Spleen (tissue), 11 donors: ENCODE measurements at regions not wholly inside any gene's neighbourhood (a gene's known extent, or its start where the extent isn't known, plus 50 kb on each side); places are given as distances from the start of the nearest gene placed in this dataset.
A peak's percentile ranks its signal among the peaks of the same experiment; 100 is the strongest.

ENCODE experiments used
- DNase-seq: peaks from one replicate; pipeline ENCODE4 v3.0.0-alpha.2; 2020
- H3K27ac ChIP-seq, 8 donors: fragments of 200-600 bp; sonication (generic) in 7 of 8; 1 replicate in 4 of 8; 2 replicates in 4 of 8; pipeline versions ENCODE4 v1.5.0 to v1.8.0; 2016 to 2021; ENCODE audit warnings: inconsistent platforms in 4 of 8, mild to moderate bottlenecking in 4 of 8, moderate library complexity in 1 of 8
- H3K27me3 ChIP-seq, 7 donors: fragments of 200-600 bp; sonication (generic) in 6 of 7; replicated peaks in 1 of 7; 1 replicate in 4 of 7; 2 replicates in 3 of 7; pipeline versions ENCODE4 v1.5.0 to v1.8.0; 2016 to 2021; ENCODE audit warnings: inconsistent platforms in 3 of 7, mild to moderate bottlenecking in 1 of 7
- H3K36me3 ChIP-seq, 6 donors: fragments of 200-600 bp; sonication (generic) in 5 of 6; 1 replicate in 4 of 6; 2 replicates in 2 of 6; pipeline versions ENCODE4 v1.5.0 to v1.8.0; 2016 to 2021; ENCODE audit warnings: inconsistent platforms in 2 of 6
- H3K4me1 ChIP-seq, 6 donors: fragments of 200-600 bp; sonication (generic) in 5 of 6; 1 replicate in 3 of 6; 2 replicates in 3 of 6; pipeline versions ENCODE4 v1.5.0 to v1.8.0; 2016 to 2021; ENCODE audit warnings: inconsistent platforms in 3 of 6
- H3K4me3 ChIP-seq, 8 donors: fragments of 200-600 bp; sonication (generic) in 7 of 8; 1 replicate in 4 of 8; 2 replicates in 4 of 8; pipeline versions ENCODE4 v1.5.0 to v1.8.0; 2016 to 2021; ENCODE audit warnings: inconsistent platforms in 4 of 8, mild to moderate bottlenecking in 4 of 8, moderate library complexity in 2 of 8
- H3K9me3 ChIP-seq, 8 donors: fragments of 200-600 bp; sonication (generic) in 7 of 8; 1 replicate in 4 of 8; 2 replicates in 4 of 8; pipeline versions ENCODE4 v1.5.0 to v1.8.0; 2016 to 2021; ENCODE audit warnings: inconsistent platforms in 4 of 8
- CTCF ChIP-seq, 11 experiments: fragments of 200-600 bp in 7 of 11; fragments of 450-650 bp in 4 of 11; sonication (generic) in 4 of 11; IDR thresholded peaks in 8 of 11; conservative IDR thresholded peaks in 3 of 11; 1 replicate in 7 of 11; 2 replicates in 4 of 11; pipeline versions ENCODE4 v1.4.0 to v1.8.0; 2016 to 2021; ENCODE audit warnings: antibody characterized with exemption in 11 of 11, inconsistent platforms in 4 of 11, mild to moderate bottlenecking in 1 of 11
- POLR2A ChIP-seq, 3 donors: fragments of 450-650 bp; IDR thresholded peaks; one replicate each; pipeline ENCODE4 v1.5.1; 2017; ENCODE audit warnings: antibody characterized with exemption in 3 of 3, mild to moderate bottlenecking in 1 of 3
- POLR2AphosphoS5 ChIP-seq, 3 donors: sonication (generic); formaldehyde crosslinking; IDR thresholded peaks; one replicate each; pipeline ENCODE4 v1.5.1; 2017; ENCODE audit warnings: antibody characterized with exemption in 3 of 3
- WGBS, 5 donors: extraction: QIAGEN DNeasy Blood & Tissue Kit in 3 of 5; methylation state at CpG; one replicate each; pipeline versions ENCODE4 v1.1.5 to v1.1.7; 2013 to 2018; 5-methylcytosine and 5-hydroxymethylcytosine counted together
- intact Hi-C: fragments of 100-400 bp; cut with DNase I; formaldehyde crosslinking; loops from one replicate; pipeline ENCODE4 v1.15.0; 2023; ENCODE audit warnings: low total_unique reads
- donor health status: healthy with polysubstance abuse.
- donor health status: DM: no; HTN: no; CAD: no; lungs with moderate emphysema.
- donor health status: DM: no; HTN: no; CAD: no.
- donor health status: Bipolar disorder and iron deficiency.
- donor health status: healthy.
- donor health status: DM: no; HTN: no; CAD: no.
- donor health status: DM: yes; HTN: yes; CAD: no.

- H3K4me3 ChIP-seq = no peak overlapping the region
- no peak overlapping the region for H3K27ac ChIP-seq
- H3K27me3 ChIP-seq = no peaks in the 10 kb centered on the region
- no peaks in the 10 kb centered on the region for H3K36me3 ChIP-seq
- H3K9me3 ChIP-seq = peaks cover 0 to 20% (median 2%) of the 10 kb centered on the region in 8 donors
- DNase-seq = no peak
- no peak for TF ChIP-seq POLR2AphosphoS5 (IDR thresholded peaks at IDR 0.05)
- no peak for TF ChIP-seq CTCF (IDR thresholded peaks at IDR 0.05 in 8 of 11, conservative IDR thresholded peaks at IDR 0.05 in 3 of 11)
- TF ChIP-seq POLR2A (IDR thresholded peaks at IDR 0.05) = no peak
- no peaks in the 10 kb centered on the region for H3K4me1 ChIP-seq
- WGBS, 5 donors = 37 to 58% (median 50%) methylated on average over 4 of the region's 4 CpGs
- intact Hi-C loops = no loop called here
Measured at GRCh38 chrX:148372925-148373324, 127.5 kb upstream of the AFF2 start.

DNA sequence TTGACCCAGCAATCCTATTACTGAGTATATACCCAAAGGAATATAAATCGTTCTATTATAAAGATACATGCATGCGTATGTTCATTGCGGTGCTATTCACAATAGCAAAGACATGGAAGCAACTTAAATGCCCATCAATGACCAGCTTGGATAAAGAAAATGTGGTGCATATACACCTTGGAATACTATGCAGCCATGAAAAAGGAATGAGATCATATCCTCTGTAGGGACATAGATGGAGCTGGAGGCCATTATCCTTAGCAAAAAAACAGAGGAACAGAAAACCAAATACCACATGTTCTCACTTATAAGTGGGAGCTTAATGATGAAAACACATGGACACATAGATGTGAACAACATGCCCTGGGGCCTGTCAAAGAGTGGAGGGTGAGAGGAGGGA, 124.1 kb upstream of the AFF2 start:
- H3K4me3 ChIP-seq = no peak overlapping the region
- intact Hi-C loops = no loop called here
- H3K4me1 ChIP-seq = peaks cover 0 to 14% (median 9%) of the 10 kb centered on the region in 6 donors
- DNase-seq = no peak
- no peak for TF ChIP-seq CTCF (IDR thresholded peaks at IDR 0.05 in 8 of 11, conservative IDR thresholded peaks at IDR 0.05 in 3 of 11)
- no peak for TF ChIP-seq POLR2AphosphoS5 (IDR thresholded peaks at IDR 0.05)
- no peak for TF ChIP-seq POLR2A (IDR thresholded peaks at IDR 0.05)
- 91 to 98% (median 95%) methylated on average over 3 of the region's 3 CpGs for WGBS, 5 donors
- no peaks in the 10 kb centered on the region for H3K36me3 ChIP-seq
- H3K27me3 ChIP-seq = no peaks in the 10 kb centered on the region
- H3K27ac ChIP-seq = no peak overlapping the region
- H3K9me3 ChIP-seq = peaks cover 0 to 20% (median 2%) of the 10 kb centered on the region in 8 donors

DNA sequence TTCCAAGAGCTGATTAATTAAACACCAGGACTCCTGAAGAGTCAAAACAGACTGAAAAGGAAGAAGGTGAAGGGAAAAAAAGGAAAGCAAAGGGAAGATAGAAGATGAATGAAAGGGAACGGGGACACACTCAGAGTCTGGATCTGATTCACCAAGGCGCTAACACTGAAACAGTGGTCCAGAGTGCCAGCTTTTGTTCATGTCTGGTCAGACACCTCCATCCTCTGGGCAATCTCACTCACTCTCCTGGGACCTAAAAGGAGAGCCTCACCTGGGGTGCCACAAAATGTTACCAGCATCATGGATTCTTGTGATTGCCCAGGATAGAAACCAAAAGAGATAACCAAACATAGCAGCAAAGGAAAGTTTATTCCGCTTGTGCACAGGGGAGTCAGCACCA, 120.3 kb upstream of the AFF2 start:
- intact Hi-C loops = no loop called here
- no peak for TF ChIP-seq POLR2A (IDR thresholded peaks at IDR 0.05)
- no peak for TF ChIP-seq CTCF (IDR thresholded peaks at IDR 0.05 in 8 of 11, conservative IDR thresholded peaks at IDR 0.05 in 3 of 11)
- TF ChIP-seq POLR2AphosphoS5 (IDR thresholded peaks at IDR 0.05) = no peak
- Histone ChIP-seq H3K27ac (peak overlapping the region in 5 of 8 donors; percentile 2 to 87 (median 81)), H3K4me1 (peaks cover 0 to 21% (median 9%) of the 10 kb centered on the region in 6 donors), H3K36me3 (no peaks in the 10 kb centered on the region), H3K27me3 (no peaks in the 10 kb centered on the region), H3K4me3 (no peak overlapping the region), H3K9me3 (peaks cover 0 to 20% (median 2%) of the 10 kb centered on the region in 8 donors)
- 70 to 80% (median 75%) methylated on average over 2 to 3 of the region's 3 CpGs for WGBS, 5 donors
- no peak for DNase-seq

- peaks cover 0 to 12% (median 0%) of the 10 kb centered on the region in 8 donors for H3K9me3 ChIP-seq
- no peaks in the 10 kb centered on the region for H3K36me3 ChIP-seq
- no peaks in the 10 kb centered on the region for H3K27me3 ChIP-seq
- no peak for TF ChIP-seq POLR2A (IDR thresholded peaks at IDR 0.05)
- no peak for TF ChIP-seq CTCF (IDR thresholded peaks at IDR 0.05 in 8 of 11, conservative IDR thresholded peaks at IDR 0.05 in 3 of 11)
- TF ChIP-seq POLR2AphosphoS5 (IDR thresholded peaks at IDR 0.05) = no peak
- DNase-seq = no peak
- WGBS, 5 donors = 11 to 30% (median 14%) methylated on average over 9 of the region's 9 CpGs
- peak overlapping the region; percentile 30 to 87 (median 76) for H3K27ac ChIP-seq
- peak overlapping the region in 7 of 8 donors; percentile 1 to 60 (median 17) for H3K4me3 ChIP-seq
- intact Hi-C loops = no loop called here
- peaks cover 0 to 21% (median 9%) of the 10 kb centered on the region in 6 donors for H3K4me1 ChIP-seq
Measured at GRCh38 chrX:148380650-148381561, 119.5 kb upstream of the AFF2 start.
